Endothelial cell of umbilical vein (primary cell): ENCODE measurements at regions not wholly inside any gene's neighbourhood (a gene's known extent, or its start where the extent isn't known, plus 50 kb on each side); places are given as distances from the start of the nearest gene placed in this dataset.

ENCODE experiments used
- CTCF ChIP-seq, 2 donors: IDR thresholded peaks; 1 replicate in 1 of 2; 2 replicates in 1 of 2; pipeline ENCODE4 v1.5.1; 2011; ENCODE audit warnings: low read length in 2 of 2, mild to moderate bottlenecking in 2 of 2, moderate library complexity in 2 of 2, control low read depth in 1 of 2, inconsistent platforms in 1 of 2, low read depth in 1 of 2; ENCODE audit not compliant: insufficient read depth in 1 of 2; ENCODE audit errors: extremely low read depth in 1 of 2
- FOS ChIP-seq: IDR thresholded peaks from 2 replicates; pipeline ENCODE4 v1.6.1; 2011; ENCODE audit warnings: mild to moderate bottlenecking, low read length, moderate library complexity, borderline replicate concordance; ENCODE audit not compliant: insufficient read depth
- MYC ChIP-seq: IDR thresholded peaks from one replicate; pipeline ENCODE4 v1.6.1; 2011; ENCODE audit warnings: mild to moderate bottlenecking, low read depth, low read length
- POLR2A ChIP-seq: IDR thresholded peaks from 2 replicates; pipeline ENCODE4 v1.6.1; 2012; ENCODE audit warnings: low read depth, mild to moderate bottlenecking, control low read depth, low read length
- POLR2AphosphoS5 ChIP-seq: IDR thresholded peaks from 2 replicates; pipeline ENCODE4 v1.6.1; 2012; ENCODE audit warnings: low read depth, mild to moderate bottlenecking, control low read depth, low read length, moderate library complexity; ENCODE audit not compliant: insufficient read depth

- TF ChIP-seq CTCF (IDR thresholded peaks at IDR 0.05; ENCODE audit: extremely low read depth in 1 of 2, insufficient read depth in 1 of 2, low read depth in 1 of 2, low read length in 2 of 2) (no peak), FOS (no peak), POLR2A (no peak), MYC (no peak), POLR2AphosphoS5 (no peak)
Observed at GRCh38 chr11:23919455-23919854, 577.4 kb upstream of the LUZP2 start.
